Keratinocyte (primary cell): ENCODE measurements at regions not wholly inside any gene's neighbourhood (a gene's known extent, or its start where the extent isn't known, plus 50 kb on each side); places are given as distances from the start of the nearest gene placed in this dataset.

ENCODE experiments used
- DNase-seq: peaks from one replicate; pipeline ENCODE4 v3.0.0-alpha.2; 2011; ENCODE audit warnings: low read depth, missing footprints, low spot score
- FAIRE-seq: peaks from 2 replicates; lab custom pipeline; 2011; peaks lifted over from hg19 to GRCh38; lab: Jason Lieb, UNC
- H2AFZ ChIP-seq: 2 replicates; pipeline ENCODE4 v1.6.0; 2012; ENCODE audit warnings: low read length, control low read depth, inconsistent platforms; ENCODE audit not compliant: control insufficient read depth
- H3K27ac ChIP-seq: 2 replicates; pipeline ENCODE4 v1.5.1; 2011; ENCODE audit warnings: low read length; ENCODE audit not compliant: control insufficient read depth, insufficient read depth
- H3K27me3 ChIP-seq: 3 replicates; pipeline ENCODE4 v1.6.0; 2011; ENCODE audit warnings: low read length; ENCODE audit not compliant: control insufficient read depth, insufficient read depth; ENCODE audit errors: extremely low read depth
- H3K36me3 ChIP-seq, 2 experiments: 2 replicates in 1 of 2; 3 replicates in 1 of 2; pipeline ENCODE4 v1.5.1; 2011; ENCODE audit warnings: low read length in 2 of 2, mild to moderate bottlenecking in 1 of 2; ENCODE audit not compliant: control insufficient read depth in 2 of 2, insufficient read depth in 2 of 2; ENCODE audit errors: extremely low read depth in 1 of 2
- H3K4me1 ChIP-seq: 3 replicates; pipeline ENCODE4 v1.5.1; 2011; ENCODE audit warnings: low read length; ENCODE audit not compliant: control insufficient read depth, insufficient read depth; ENCODE audit errors: extremely low read depth
- H3K4me2 ChIP-seq: 3 replicates; pipeline ENCODE4 v1.6.0; 2011; ENCODE audit warnings: low read depth, low read length; ENCODE audit not compliant: control insufficient read depth, insufficient read depth; ENCODE audit errors: extremely low read depth
- H3K4me3 ChIP-seq, 3 experiments: fragments of 200-600 bp in 1 of 3; sonication (generic) in 1 of 3; 2 replicates in 2 of 3; 3 replicates in 1 of 3; pipeline ENCODE4 v1.5.1; 2011 to 2016; ENCODE audit warnings: low read length in 3 of 3, mild to moderate bottlenecking in 3 of 3, control low read depth in 2 of 3, inconsistent platforms in 1 of 3, low read depth in 1 of 3, mixed read lengths in 1 of 3, mixed run types in 1 of 3, moderate library complexity in 1 of 3; ENCODE audit not compliant: control insufficient read depth in 2 of 3, insufficient read depth in 2 of 3; ENCODE audit errors: extremely low read depth in 1 of 3
- H3K79me2 ChIP-seq: 2 replicates; pipeline ENCODE4 v1.6.0; 2012; ENCODE audit warnings: low read length; ENCODE audit not compliant: control insufficient read depth, insufficient read depth
- H3K9ac ChIP-seq: 3 replicates; pipeline ENCODE4 v1.6.0; 2011; ENCODE audit warnings: low read length; ENCODE audit not compliant: control insufficient read depth, insufficient read depth; ENCODE audit errors: extremely low read depth
- H3K9me1 ChIP-seq: 3 replicates; pipeline ENCODE4 v1.6.0; 2011; ENCODE audit warnings: low read length; ENCODE audit not compliant: control insufficient read depth, insufficient read depth; ENCODE audit errors: extremely low read depth
- H3K9me3 ChIP-seq: 2 replicates; pipeline ENCODE4 v1.5.1; 2012; ENCODE audit warnings: low read depth, low read length; ENCODE audit not compliant: control insufficient read depth
- H4K20me1 ChIP-seq: 3 replicates; pipeline ENCODE4 v1.6.0; 2011; ENCODE audit warnings: low read length; ENCODE audit not compliant: control insufficient read depth, insufficient read depth; ENCODE audit errors: extremely low read depth
- CTCF ChIP-seq, 3 experiments: IDR thresholded peaks in 1 of 3; conservative IDR thresholded peaks in 1 of 3; optimal IDR thresholded peaks in 1 of 3; 2 replicates in 2 of 3; 3 replicates in 1 of 3; pipeline versions ENCODE3 to v1.5.1; 2011; ENCODE audit warnings: low read length in 3 of 3, mild to moderate bottlenecking in 3 of 3, moderate library complexity in 2 of 3, control low read depth in 1 of 3, inconsistent platforms in 1 of 3; ENCODE audit not compliant: insufficient read depth in 2 of 3; ENCODE audit errors: extremely low read depth in 1 of 3
- EZH2 ChIP-seq: IDR thresholded peaks from one replicate; pipeline ENCODE4 v1.6.1; 2012; ENCODE audit warnings: inconsistent platforms, mild to moderate bottlenecking, low read length, moderate library complexity
- dilution Hi-C: fragments of 300-500 bp; cut with MboI; formaldehyde crosslinking; loops from one replicate; pipeline ENCODE4 v1.7.0; 2020; ENCODE audit warnings: low sequenced_read_pairs; ENCODE audit not compliant: extremely low pct_ligation_motif_present

DNA sequence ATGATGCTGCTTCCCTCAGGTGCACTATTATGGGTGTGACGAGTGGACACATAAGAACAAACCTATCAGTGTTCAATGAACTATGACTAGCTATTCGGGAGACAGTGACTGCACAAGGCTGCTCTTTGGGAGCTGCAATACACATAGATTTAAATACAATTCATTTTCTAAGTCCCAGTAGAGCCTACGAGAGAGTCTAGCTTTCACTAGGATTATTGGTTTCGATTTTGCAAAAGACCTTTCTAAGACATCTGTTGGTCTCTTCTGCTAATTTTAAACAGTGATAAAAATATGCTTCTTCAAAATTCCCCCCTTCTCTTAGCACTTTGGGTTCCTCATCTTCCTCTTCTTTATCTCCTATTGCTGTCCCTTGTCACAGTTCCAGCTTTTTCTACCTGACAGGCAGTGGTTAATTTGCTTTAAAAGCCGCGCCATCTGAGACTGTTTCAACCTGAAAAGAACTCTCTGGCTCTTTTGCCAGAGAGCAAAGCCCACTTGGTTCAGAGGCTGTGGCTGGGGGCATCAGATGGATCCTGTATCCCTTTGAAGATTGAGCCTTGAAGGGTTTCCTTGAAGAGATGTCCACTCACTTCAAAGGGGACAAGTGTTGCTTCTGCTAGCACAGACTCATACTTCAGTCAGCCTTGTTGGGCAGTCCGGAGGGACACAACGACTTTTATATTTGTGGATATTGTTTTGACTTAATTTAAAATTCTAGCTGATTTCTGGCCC is 241.5 kb downstream of the MAN2A1 start:
- no peak overlapping the region for H3K4me3 ChIP-seq
- dilution Hi-C loops: no loop called here
- H3K9me3 ChIP-seq: no peaks in the 10 kb centered on the region
- H3K36me3 ChIP-seq: no peaks in the 10 kb centered on the region
- peaks cover 3% of the 10 kb centered on the region for H3K27me3 ChIP-seq
- DNase-seq: no peak
- no peak for TF ChIP-seq EZH2
- no peak overlapping the region for H3K9ac ChIP-seq
- H3K79me2 ChIP-seq: no peaks in the 10 kb centered on the region
- H3K9me1 ChIP-seq: no peaks in the 10 kb centered on the region
- no peak overlapping the region for H2AFZ ChIP-seq
- FAIRE-seq: no peak
- H3K4me2 ChIP-seq: no peak overlapping the region
- no peaks in the 10 kb centered on the region for H3K4me1 ChIP-seq
- no peaks in the 10 kb centered on the region for H4K20me1 ChIP-seq
- no peak overlapping the region for H3K27ac ChIP-seq

DNA sequence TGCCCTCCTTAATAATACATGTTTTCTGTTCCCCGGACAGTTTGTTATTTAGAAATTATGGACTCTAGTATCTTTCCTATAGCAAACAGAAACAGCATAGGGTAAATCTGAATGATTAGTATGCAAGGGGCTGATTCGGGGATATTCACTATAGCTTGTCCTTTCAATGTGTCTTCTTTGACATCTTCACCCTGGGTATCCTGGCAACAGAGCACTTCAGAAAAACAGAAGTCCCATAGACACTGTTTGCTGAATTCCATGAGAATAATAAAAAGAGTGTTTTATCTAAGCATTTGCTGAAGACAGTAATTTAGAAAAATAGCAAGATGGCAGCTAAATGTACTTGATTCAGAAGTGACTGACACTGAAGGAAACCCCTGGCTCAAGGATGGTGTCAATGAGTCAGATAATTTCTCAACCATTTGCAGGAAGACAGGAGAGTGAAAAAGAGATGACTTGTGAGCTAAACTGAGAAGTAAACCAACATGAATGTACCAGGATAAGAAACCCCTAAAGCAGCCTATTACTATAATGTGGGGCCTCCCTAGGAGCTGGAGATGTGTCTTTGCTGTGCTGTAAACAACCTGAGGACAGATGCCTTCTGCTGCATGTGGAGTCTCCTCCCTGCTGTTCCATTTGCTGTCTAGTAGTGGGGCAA is 246.2 kb downstream of the MAN2A1 start:
- no peak for DNase-seq
- peaks cover 7% of the 10 kb centered on the region for H3K27me3 ChIP-seq
- TF ChIP-seq CTCF (optimal IDR thresholded peaks at IDR 0.05 in 1 of 3, IDR thresholded peaks at IDR 0.05 in 1 of 3, conservative IDR thresholded peaks at IDR 0.05 in 1 of 3; ENCODE audit: extremely low read depth in 1 of 3, insufficient read depth in 2 of 3, low read length in 3 of 3) (no peak), EZH2 (no peak)
- no peaks in the 10 kb centered on the region for H3K9me3 ChIP-seq
- no peaks in the 10 kb centered on the region for H3K4me1 ChIP-seq
- H3K79me2 ChIP-seq: no peaks in the 10 kb centered on the region
- no peak overlapping the region for H3K4me3 ChIP-seq
- no peak overlapping the region for H3K27ac ChIP-seq
- no peak overlapping the region for H2AFZ ChIP-seq
- H4K20me1 ChIP-seq: no peaks in the 10 kb centered on the region
- no peaks in the 10 kb centered on the region for H3K9me1 ChIP-seq
- dilution Hi-C loops: no loop called here
- H3K36me3 ChIP-seq: no peaks in the 10 kb centered on the region
- H3K4me2 ChIP-seq: no peak overlapping the region
- no peak overlapping the region for H3K9ac ChIP-seq
- no peak for FAIRE-seq
